GM12875 (cell line): ENCODE measurements at regions not wholly inside any gene's neighbourhood (a gene's known extent, or its start where the extent isn't known, plus 50 kb on each side); places are given as distances from the start of the nearest gene placed in this dataset.

Experiments
- H3K4me3 ChIP-seq: one replicate; pipeline ENCODE4 v1.5.1; 2011; ENCODE audit warnings: low read depth, low read length, control low read depth
- CTCF ChIP-seq: IDR thresholded peaks from 2 replicates; pipeline ENCODE4 v1.5.1; 2011; ENCODE audit warnings: low read depth, mild to moderate bottlenecking, control low read depth, inconsistent platforms, low read length, moderate library complexity, borderline replicate concordance; ENCODE audit not compliant: insufficient read depth

GRCh38 chr9:86546712-86547111 is 192.5 kb upstream of the TUT7 start:
- no peak overlapping the region for H3K4me3 ChIP-seq
- TF ChIP-seq CTCF, result no peak

- no peak for TF ChIP-seq CTCF
- H3K4me3 ChIP-seq, result no peak overlapping the region
These were observed 190.9 kb upstream of the TUT7 start for GRCh38 chr9:86545090-86545489.

GRCh38 chr9:86541014-86541570 is 186.9 kb upstream of the TUT7 start:
- no peak overlapping the region for H3K4me3 ChIP-seq
- no peak for TF ChIP-seq CTCF

GRCh38 chr9:86535406-86535915 is 181.3 kb upstream of the TUT7 start:
- no peak for TF ChIP-seq CTCF
- H3K4me3 ChIP-seq, result no peak overlapping the region

- no peak for TF ChIP-seq CTCF
- H3K4me3 ChIP-seq, result no peak overlapping the region
These were observed 180.5 kb upstream of the TUT7 start for GRCh38 chr9:86534572-86535258.

GRCh38 chr9:86531971-86532640 is 177.9 kb upstream of the TUT7 start:
- no peak for TF ChIP-seq CTCF
- no peak overlapping the region for H3K4me3 ChIP-seq
